CD14-positive monocyte (primary cell): ENCODE measurements at regions not wholly inside any gene's neighbourhood (a gene's known extent, or its start where the extent isn't known, plus 50 kb on each side); places are given as distances from the start of the nearest gene placed in this dataset.

Experiments used
- DNase-seq, 3 donors: peaks; one replicate each; pipeline ENCODE4 v3.0.0-alpha.2; 2011 to 2022
- H2AFZ ChIP-seq: 2 replicates; pipeline ENCODE4 v1.6.0; 2012; ENCODE audit warnings: mild to moderate bottlenecking, low read depth, low read length, inconsistent platforms; ENCODE audit not compliant: insufficient read depth, poor library complexity, severe bottlenecking
- H3K27ac ChIP-seq, 2 donors: 1 replicate in 1 of 2; 2 replicates in 1 of 2; pipeline ENCODE4 v1.5.1; 2012 to 2013; ENCODE audit warnings: low read length in 2 of 2, control low read depth in 1 of 2, inconsistent platforms in 1 of 2, low read depth in 1 of 2, mild to moderate bottlenecking in 1 of 2
- H3K27me3 ChIP-seq, 2 donors: one replicate each; pipeline versions ENCODE4 v1.6.0 to v1.6.1; 2011 to 2013; ENCODE audit warnings: low read length in 2 of 2; ENCODE audit not compliant: control insufficient read depth in 2 of 2, insufficient read depth in 2 of 2
- H3K36me3 ChIP-seq, 2 donors: replicated peaks in 1 of 2; 1 replicate in 1 of 2; 2 replicates in 1 of 2; pipeline versions ENCODE4 v1.5.1 to v1.6.1; 2012 to 2013; ENCODE audit warnings: low read length in 2 of 2, control low read depth in 1 of 2, inconsistent platforms in 1 of 2, mild to moderate bottlenecking in 1 of 2; ENCODE audit not compliant: insufficient read depth in 2 of 2, control insufficient read depth in 1 of 2
- H3K4me1 ChIP-seq, 2 donors: 1 replicate in 1 of 2; 2 replicates in 1 of 2; pipeline versions ENCODE4 v1.5.1 to v1.6.1; 2012 to 2013; ENCODE audit warnings: low read length in 2 of 2, control low read depth in 1 of 2, inconsistent platforms in 1 of 2, mild to moderate bottlenecking in 1 of 2, moderate library complexity in 1 of 2; ENCODE audit not compliant: insufficient read depth in 2 of 2, control insufficient read depth in 1 of 2
- H3K4me2 ChIP-seq: replicated peaks from 2 replicates; pipeline ENCODE3; 2012; ENCODE audit warnings: low read length, moderate library complexity, mild to moderate bottlenecking; ENCODE audit not compliant: poor library complexity, severe bottlenecking; ENCODE audit errors: extremely low read depth
- H3K4me3 ChIP-seq, 3 experiments: fragments of 200-600 bp in 1 of 3; sonication (generic) in 1 of 3; replicated peaks in 1 of 3; 1 replicate in 2 of 3; 2 replicates in 1 of 3; pipeline ENCODE4 v1.5.1; 2011 to 2013; ENCODE audit warnings: low read length in 3 of 3, mild to moderate bottlenecking in 3 of 3, control low read depth in 2 of 3, low read depth in 2 of 3, inconsistent platforms in 1 of 3, moderate library complexity in 1 of 3
- H3K79me2 ChIP-seq: 2 replicates; pipeline ENCODE4 v1.6.0; 2012; ENCODE audit warnings: mild to moderate bottlenecking, control low read depth, inconsistent platforms, low read length, moderate library complexity; ENCODE audit not compliant: insufficient read depth
- H3K9ac ChIP-seq: 2 replicates; pipeline ENCODE4 v1.6.0; 2017; ENCODE audit warnings: low read length, mild to moderate bottlenecking; ENCODE audit not compliant: insufficient read depth, poor library complexity, severe bottlenecking
- H3K9me3 ChIP-seq, 2 donors: replicated peaks in 1 of 2; 1 replicate in 1 of 2; 2 replicates in 1 of 2; pipeline versions ENCODE4 v1.5.1 to v1.6.1; 2012 to 2013; ENCODE audit warnings: low read length in 2 of 2, control low read depth in 1 of 2; ENCODE audit not compliant: control insufficient read depth in 1 of 2, insufficient read depth in 1 of 2
- H4K20me1 ChIP-seq: 2 replicates; pipeline ENCODE4 v1.6.0; 2012; ENCODE audit warnings: mild to moderate bottlenecking, low read length, control low read depth, moderate library complexity; ENCODE audit not compliant: insufficient read depth
- H3K27ac Mint-ChIP-seq, 7 donors: one replicate each; pipeline ENCODE4 v1.8.0; 2020; ENCODE audit warnings: mild to moderate bottlenecking in 7 of 7, mixed read lengths in 7 of 7, moderate library complexity in 6 of 7, inconsistent platforms in 2 of 7
- H3K27me3 Mint-ChIP-seq, 3 donors: one replicate each; pipeline ENCODE4 v1.8.0; 2021 to 2022; ENCODE audit warnings: low read depth in 3 of 3, mild to moderate bottlenecking in 3 of 3, mixed read lengths in 3 of 3, moderate library complexity in 3 of 3, inconsistent platforms in 1 of 3
- H3K36me3 Mint-ChIP-seq, 2 donors: one replicate each; pipeline ENCODE4 v1.8.0; 2020; ENCODE audit warnings: mixed read lengths in 2 of 2, inconsistent platforms in 1 of 2, mild to moderate bottlenecking in 1 of 2
- H3K4me1 Mint-ChIP-seq: one replicate; pipeline ENCODE4 v1.8.0; 2020; ENCODE audit warnings: mild to moderate bottlenecking, mixed read lengths
- H3K4me3 Mint-ChIP-seq, 2 donors: one replicate each; pipeline ENCODE4 v1.8.0; 2020; ENCODE audit warnings: mild to moderate bottlenecking in 2 of 2, mixed read lengths in 2 of 2, moderate library complexity in 1 of 2
- H3K9me3 Mint-ChIP-seq, 7 donors: one replicate each; pipeline ENCODE4 v1.8.0; 2020 to 2022; ENCODE audit warnings: mixed read lengths in 7 of 7, mild to moderate bottlenecking in 6 of 7, moderate library complexity in 6 of 7, inconsistent platforms in 2 of 7
- WGBS: methylation state at CpG from one replicate; pipeline ENCODE4 v1.1.5; 2013; ENCODE audit warnings: missing lambda C conversion rate; ENCODE audit not compliant: insufficient coverage; 5-methylcytosine and 5-hydroxymethylcytosine counted together
- intact Hi-C, 2 donors: fragments of 100-400 bp; cut with micrococcal nuclease; formaldehyde crosslinking; loops; one replicate each; pipeline versions ENCODE4 v1.15.0 to v1.15.1; 2023
- TF ChIP-seq, protein P1 (sequence below): fragments of 200-600 bp; IDR thresholded peaks from one replicate; pipeline ENCODE4 v1.8.0; 2022; ENCODE audit warnings: antibody characterized with exemption, mild to moderate bottlenecking

DNA sequence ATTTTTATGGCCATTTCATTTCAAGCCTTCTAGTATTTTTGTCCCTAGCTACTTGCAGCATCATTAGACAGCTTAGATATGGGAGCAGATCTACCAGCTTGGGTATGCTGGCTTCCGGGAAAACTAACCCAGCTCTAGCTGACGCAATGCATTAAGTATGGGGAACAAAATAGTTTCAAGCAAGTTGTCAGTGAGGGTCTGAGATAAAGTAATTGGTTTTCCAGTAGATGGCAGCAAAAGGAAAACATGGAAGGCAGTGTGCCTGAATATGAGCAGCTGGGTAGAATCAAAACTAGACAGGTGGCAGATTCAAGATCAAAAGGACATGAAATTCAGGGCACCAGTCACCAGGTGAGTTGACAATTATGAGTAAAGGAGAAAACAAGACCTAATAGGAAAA, 340.9 kb upstream of the CTSO start:
- Mint-ChIP-seq H3K36me3 (no peaks in the 10 kb centered on the region), H3K4me1 (peaks cover 4% of the 10 kb centered on the region), H3K27me3 (no peaks in the 10 kb centered on the region), H3K9me3 (no peaks in the 10 kb centered on the region), H3K27ac (no peak overlapping the region), H3K4me3 (no peak overlapping the region)
- Histone ChIP-seq H3K4me1 (no peaks in the 10 kb centered on the region), H3K4me3 (no peak overlapping the region), H3K27me3 (no peaks in the 10 kb centered on the region), H3K79me2 (no peaks in the 10 kb centered on the region), H2AFZ (no peak overlapping the region), H3K27ac (no peak overlapping the region), H4K20me1 (no peaks in the 10 kb centered on the region), H3K9ac (no peak overlapping the region), H3K9me3 (no peaks in the 10 kb centered on the region), H3K4me2 (no peak overlapping the region), H3K36me3 (no peaks in the 10 kb centered on the region)
- intact Hi-C loops, result no loop called here
- TF ChIP-seq, protein P1, sequence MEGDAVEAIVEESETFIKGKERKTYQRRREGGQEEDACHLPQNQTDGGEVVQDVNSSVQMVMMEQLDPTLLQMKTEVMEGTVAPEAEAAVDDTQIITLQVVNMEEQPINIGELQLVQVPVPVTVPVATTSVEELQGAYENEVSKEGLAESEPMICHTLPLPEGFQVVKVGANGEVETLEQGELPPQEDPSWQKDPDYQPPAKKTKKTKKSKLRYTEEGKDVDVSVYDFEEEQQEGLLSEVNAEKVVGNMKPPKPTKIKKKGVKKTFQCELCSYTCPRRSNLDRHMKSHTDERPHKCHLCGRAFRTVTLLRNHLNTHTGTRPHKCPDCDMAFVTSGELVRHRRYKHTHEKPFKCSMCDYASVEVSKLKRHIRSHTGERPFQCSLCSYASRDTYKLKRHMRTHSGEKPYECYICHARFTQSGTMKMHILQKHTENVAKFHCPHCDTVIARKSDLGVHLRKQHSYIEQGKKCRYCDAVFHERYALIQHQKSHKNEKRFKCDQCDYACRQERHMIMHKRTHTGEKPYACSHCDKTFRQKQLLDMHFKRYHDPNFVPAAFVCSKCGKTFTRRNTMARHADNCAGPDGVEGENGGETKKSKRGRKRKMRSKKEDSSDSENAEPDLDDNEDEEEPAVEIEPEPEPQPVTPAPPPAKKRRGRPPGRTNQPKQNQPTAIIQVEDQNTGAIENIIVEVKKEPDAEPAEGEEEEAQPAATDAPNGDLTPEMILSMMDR, result no peak
- peak in 2 of 3 donors; percentile 7 to 8 for DNase-seq
- 14% methylated on average over 2 of the region's 2 CpGs for WGBS

DNA sequence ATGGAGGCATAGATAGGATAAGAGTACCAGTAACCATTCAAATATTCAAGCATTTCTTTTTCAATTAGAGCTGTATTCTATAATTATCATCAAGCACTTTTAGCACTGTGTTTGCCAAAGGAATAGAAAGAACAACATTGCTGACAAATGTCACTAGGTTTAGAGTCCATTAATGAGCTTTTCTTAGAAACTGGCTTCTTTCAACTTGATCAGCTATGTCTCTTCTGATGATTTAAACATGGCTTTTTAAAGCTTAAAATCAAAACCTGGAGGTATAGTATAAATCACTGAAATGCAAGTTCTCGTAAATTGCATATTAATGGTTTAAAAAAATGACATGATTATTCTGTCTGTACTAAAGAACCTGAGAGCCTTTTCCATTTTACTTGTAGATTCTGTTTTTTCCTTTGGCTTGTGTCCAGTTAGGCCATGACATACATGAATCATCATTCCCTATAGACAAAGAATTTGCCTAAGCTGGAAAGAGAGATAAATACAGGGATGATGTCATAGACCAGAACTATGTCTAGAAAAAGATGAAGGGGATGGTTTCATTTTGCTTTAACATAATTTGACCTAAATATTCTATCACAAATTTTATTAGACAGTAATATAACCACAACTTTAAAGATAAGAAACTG, 340.1 kb upstream of the CTSO start:
- Histone ChIP-seq H3K4me3 (no peak overlapping the region), H3K9me3 (no peaks in the 10 kb centered on the region), H3K9ac (no peak overlapping the region), H3K36me3 (no peaks in the 10 kb centered on the region), H3K79me2 (no peaks in the 10 kb centered on the region), H3K27ac (no peak overlapping the region), H3K4me2 (no peak overlapping the region), H3K4me1 (no peaks in the 10 kb centered on the region), H3K27me3 (no peaks in the 10 kb centered on the region), H2AFZ (no peak overlapping the region), H4K20me1 (no peaks in the 10 kb centered on the region)
- no CpG with 5 or more reads among the region's 1 CpG for WGBS
- no peaks in the 10 kb centered on the region for H3K36me3 Mint-ChIP-seq
- H3K4me3 Mint-ChIP-seq, result no peak overlapping the region
- intact Hi-C loops, result no loop called here
- H3K27me3 Mint-ChIP-seq, result no peaks in the 10 kb centered on the region
- H3K4me1 Mint-ChIP-seq, result peaks cover 4% of the 10 kb centered on the region
- TF ChIP-seq, protein P1, result no peak
- peaks cover 0 to 2% (median 0%) of the 10 kb centered on the region in 7 donors for H3K9me3 Mint-ChIP-seq
- DNase-seq, result no peak
- H3K27ac Mint-ChIP-seq, result no peak overlapping the region
